HG02970 (cell line): ENCODE measurements at regions not wholly inside any gene's neighbourhood (a gene's known extent, or its start where the extent isn't known, plus 50 kb on each side); places are given as distances from the start of the nearest gene placed in this dataset.

Experiments
- ATAC-seq: cut with Tn5 transposase; IDR thresholded peaks from one replicate; pipeline ENCODE4 v1.9.1; 2021; ENCODE audit warnings: mild to moderate bottlenecking, moderate library complexity, moderate number of reproducible peaks; ENCODE audit not compliant: unreplicated experiment, low FRiP score

DNA sequence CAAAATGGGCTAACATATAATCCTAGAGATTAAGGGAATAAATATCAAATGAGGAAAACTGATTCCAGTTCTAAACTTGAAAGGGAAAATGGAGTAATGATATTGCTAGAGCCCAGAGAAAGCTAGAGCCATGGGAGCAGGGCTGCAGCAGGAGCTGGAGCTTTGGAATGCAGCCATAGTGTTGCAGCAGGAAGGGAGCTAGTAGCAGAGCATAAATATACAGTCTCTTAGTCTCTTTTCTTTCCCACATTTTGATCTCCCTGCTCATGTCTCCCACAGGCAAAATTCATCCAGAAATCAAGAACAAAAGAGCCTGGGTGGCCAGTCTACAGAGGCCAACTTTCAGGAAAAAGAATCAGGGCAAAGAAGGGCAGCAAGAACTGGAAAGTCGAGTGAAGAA lies 253.7 kb downstream of the ATXN7L3B start:
- no peak for ATAC-seq

GRCh38 chr12:74794522-74794921 lies 256.9 kb downstream of the ATXN7L3B start:
- no peak for ATAC-seq

GRCh38 chr12:74801625-74802024 lies 264.0 kb downstream of the ATXN7L3B start:
- no peak for ATAC-seq

DNA sequence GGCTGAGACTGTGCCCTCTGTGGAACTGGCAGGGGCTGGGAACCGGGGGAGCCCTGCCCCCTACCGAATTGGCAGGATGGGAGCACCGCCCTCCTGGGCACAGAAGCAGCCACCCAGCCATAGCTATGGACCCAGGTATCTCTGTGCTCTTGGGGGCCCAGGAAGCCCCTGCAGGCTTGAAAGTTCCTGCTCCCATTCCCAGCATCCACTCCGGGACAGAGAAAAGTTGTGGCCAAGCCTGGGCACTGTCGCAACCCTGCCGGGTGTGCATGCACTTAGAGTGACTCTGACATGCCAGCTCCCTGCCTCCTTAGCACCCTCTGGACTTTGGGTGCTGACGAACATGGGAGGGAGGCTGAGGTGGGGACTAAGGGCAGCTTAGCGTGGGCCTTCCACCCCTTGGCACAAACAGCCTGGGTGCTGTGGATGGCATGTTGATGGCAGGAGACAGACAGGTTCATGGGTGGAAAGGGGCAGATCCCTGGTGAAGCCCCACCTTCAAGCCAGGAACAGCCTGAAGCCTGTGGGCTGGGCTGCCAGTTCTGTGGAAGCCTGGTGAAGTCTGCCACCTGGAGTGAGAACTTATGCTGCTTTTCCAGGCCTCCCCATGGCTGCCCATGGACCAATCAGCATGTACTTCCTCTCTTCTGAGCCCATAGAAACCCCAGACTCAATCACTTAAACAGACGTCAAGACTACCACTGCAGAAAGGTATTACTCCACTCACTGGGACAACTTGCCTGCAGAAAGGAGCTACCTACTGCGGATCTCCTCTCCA lies 279.0 kb downstream of the ATXN7L3B start:
- no peak for ATAC-seq

- ATAC-seq, result no peak
Measured at GRCh38 chr12:74817499-74817898, 279.9 kb downstream of the ATXN7L3B start.

GRCh38 chr12:74818412-74818811 lies 280.8 kb downstream of the ATXN7L3B start:
- ATAC-seq, result no peak

DNA sequence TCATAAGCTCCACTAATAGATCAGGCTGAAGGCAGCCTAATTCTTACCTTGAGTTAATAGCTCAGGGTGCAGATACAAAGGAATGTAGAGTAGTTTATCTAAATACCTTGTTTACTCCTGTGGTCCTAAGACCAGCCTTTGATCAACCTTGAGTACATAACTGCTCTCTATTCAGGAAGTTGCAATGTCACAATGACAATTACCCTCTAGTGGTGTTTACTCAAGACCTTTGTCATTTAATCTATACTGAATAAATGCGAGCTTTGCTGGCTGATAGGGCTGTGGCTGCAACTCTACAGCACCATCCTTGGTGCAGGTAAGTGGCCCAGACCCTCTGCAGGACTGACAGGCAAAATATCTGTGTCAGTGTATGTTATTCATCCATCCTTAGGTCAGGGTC lies 282.7 kb downstream of the ATXN7L3B start:
- ATAC-seq, result no peak

DNA sequence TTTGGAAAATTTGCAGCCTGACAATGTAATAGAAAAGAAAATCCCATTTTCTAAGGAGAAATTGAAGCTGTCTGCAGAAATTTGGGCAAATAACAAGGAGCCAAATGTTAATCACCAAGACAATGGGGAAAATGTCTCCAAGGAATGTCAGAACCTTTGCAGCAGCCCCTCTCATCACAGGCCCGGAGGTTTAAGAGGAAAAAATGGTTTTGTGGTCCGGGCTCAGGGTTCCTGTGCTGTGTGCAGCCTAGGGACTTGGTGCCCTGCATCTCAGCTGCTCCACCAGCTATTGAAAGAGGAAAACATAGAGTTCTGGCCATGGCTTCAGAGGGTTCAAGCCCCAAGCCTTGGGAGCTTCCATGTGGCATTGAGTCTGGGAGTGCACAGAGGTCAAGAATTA lies 298.9 kb downstream of the ATXN7L3B start:
- no peak for ATAC-seq

GRCh38 chr12:74846116-74846515 lies 308.5 kb downstream of the ATXN7L3B start:
- ATAC-seq, result no peak

DNA sequence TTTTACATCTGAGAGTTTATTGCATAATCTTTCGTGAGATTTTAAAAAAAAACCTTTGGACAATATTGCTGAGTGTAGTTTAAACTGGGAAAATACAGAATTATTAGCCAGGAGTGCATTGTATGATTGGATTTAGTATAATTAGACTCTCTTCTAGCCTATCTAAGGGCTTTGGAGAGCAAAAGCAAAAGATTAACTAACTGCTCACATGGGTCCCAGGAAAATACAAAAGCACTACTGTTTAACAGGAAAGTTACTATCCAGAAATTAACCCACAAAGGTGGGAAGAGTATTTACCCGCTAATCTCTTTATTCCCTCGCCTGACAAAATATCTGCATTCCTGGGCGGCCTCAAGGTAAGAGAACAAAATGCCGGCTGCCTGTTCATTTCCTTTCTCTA lies 309.5 kb downstream of the ATXN7L3B start:
- no peak for ATAC-seq

GRCh38 chr12:74848006-74848405 lies 310.4 kb downstream of the ATXN7L3B start:
- ATAC-seq, result no peak

DNA sequence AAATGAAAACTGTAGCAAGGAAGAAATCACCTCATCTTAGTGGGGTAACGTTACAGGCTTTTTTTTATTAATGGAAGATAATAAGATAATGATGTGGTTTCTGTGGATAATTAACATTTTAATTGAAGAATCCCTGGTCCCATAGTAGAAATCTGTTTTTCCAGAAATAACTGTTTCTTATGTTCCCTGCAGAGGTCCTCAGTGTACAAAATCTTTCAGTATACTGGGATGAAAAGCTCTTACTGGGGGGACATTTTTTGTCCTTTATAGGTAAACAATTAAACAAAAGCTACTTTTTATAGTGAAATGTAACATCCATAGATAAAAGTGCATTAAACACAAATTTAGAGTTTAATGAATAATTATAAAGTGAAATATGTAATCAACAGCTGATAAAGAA lies 312.2 kb downstream of the ATXN7L3B start:
- no peak for ATAC-seq

DNA sequence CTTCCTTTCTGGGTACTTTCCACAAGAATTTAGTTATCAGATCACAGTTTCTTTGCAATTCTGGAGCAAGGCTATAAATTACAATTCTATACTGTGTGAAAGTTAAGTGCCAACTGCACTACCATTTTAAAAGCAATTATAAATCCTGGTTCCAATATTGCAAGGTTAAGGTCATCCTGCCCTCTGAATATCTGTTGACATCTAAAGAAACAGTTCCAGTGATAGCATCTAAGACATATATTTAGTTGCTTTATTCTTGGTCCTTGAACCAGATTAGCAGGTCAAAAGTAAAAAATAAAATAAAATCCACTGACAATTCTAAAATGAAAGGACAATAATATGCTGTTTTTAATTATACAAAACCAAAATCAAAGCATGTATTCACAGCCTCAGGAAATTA lies 334.2 kb downstream of the ATXN7L3B start:
- ATAC-seq, result no peak

DNA sequence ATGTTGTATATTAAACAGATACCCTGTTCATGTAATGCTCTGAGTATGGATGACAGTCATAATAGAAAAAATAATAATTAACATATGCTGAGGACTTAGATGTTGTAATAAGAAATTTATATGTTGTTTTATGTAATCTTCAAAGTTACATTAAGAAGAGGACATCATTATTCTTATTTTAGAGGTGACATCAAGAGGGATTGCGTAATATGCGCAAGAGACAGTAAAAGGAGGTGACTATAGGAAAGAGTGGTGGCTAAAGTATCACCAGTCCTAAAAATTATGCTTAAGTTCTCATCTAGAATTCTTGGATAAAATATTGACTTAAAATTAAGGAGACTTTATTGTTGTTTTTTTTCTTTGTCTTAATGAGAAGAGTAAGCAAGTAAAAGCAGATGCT lies 323.9 kb downstream of the KCNC2 start:
- no peak for ATAC-seq

DNA sequence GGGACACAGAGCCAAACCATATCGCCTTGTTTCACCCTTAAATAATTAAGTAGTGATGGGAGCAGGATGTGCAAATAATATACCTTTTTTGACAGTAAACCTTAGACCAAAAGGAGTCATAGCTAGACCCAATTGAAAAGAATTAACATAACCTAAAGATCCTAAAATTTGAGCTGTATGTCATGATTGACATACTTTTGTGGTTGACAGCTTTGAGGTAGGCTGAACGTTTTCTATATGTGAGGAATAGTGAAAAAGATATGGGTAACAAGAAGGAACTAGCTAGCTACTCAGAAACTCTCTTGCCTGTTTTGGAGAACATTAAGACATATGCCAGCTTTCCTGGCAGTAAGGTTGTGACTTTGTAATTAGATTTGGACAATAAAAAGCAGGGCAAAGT lies 320.6 kb downstream of the KCNC2 start:
- no peak for ATAC-seq

- ATAC-seq, result peak; percentile 27
Measured at GRCh38 chr12:74889563-74890236, 319.9 kb downstream of the KCNC2 start.

- ATAC-seq, result peak; percentile 77
Measured at GRCh38 chr12:74890237-74890599, 319.4 kb downstream of the KCNC2 start.

GRCh38 chr12:74891083-74891668 lies 318.5 kb downstream of the KCNC2 start:
- ATAC-seq, result no peak

GRCh38 chr12:74892057-74892633 lies 317.5 kb downstream of the KCNC2 start:
- no peak for ATAC-seq

DNA sequence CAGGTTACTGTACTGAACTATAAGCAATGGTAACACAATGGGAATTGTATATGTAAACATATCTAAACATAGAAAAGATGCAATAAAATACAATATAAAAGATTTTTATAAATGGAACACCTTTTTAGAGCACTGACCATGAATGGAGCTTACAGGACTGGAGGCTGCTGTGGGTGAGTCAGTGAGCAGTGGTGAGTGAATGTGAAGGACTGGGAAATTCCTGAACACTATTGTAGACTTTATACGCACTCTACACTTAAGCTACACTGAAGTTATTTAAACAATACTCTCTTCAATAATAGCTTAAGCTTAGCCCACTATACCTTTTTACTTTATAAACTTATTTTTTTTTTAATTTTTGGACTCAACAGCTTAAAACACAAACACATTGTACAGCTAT lies 313.5 kb downstream of the KCNC2 start:
- ATAC-seq, result no peak

- no peak for ATAC-seq
Measured at GRCh38 chr12:74897425-74898211, 312.0 kb downstream of the KCNC2 start.
